ENCODE measurements at regions not wholly inside any gene's neighbourhood (a gene's known extent, or its start where the extent isn't known, plus 50 kb on each side); places are given as distances from the start of the nearest gene placed in this dataset.

DNA sequence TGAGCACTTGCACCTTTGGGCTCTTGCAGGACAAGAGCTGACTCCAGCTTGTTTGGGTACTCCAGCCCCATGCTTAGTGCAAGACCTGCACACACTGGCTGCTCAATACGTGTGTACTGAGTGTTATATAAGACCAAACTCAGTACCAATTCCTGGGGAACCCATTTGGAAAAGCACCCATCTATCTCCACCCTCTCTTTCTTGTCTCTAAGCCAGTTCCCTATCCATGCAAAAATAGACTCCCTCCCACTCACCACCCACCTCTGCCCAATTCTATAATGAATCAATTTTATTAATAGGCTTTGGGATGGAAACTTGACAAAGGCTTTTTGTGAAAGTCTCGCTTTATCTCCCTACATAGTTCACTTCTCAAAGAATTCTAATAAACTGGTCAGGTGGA, 60.9 kb upstream of the CPLX2 start:
- H3K27ac ChIP-seq (ENCODE audit: control insufficient read depth, insufficient read depth), result no peak overlapping the region
- no peak overlapping the region for H3K4me2 ChIP-seq (ENCODE audit: control insufficient read depth, insufficient read depth)
- H3K9ac ChIP-seq (ENCODE audit: control insufficient read depth, insufficient read depth, low read length), result no peak overlapping the region
- H3K79me2 ChIP-seq (ENCODE audit: control insufficient read depth, insufficient read depth, low read length), result no peaks in the 10 kb centered on the region
- no peaks in the 10 kb centered on the region for H4K20me1 ChIP-seq (ENCODE audit: control insufficient read depth, insufficient read depth)
- ChIA-PET SMC1A (ENCODE audit: uncharacterized antibody, unreplicated experiment) (no interaction called here), CTCF (no interaction called here), POLR2A (no interaction called here), RAD21 (ENCODE audit: unreplicated experiment) (no interaction called here)
- no peak overlapping the region for H2AFZ ChIP-seq (ENCODE audit: control insufficient read depth, low read depth, low read length)
- no peaks in the 10 kb centered on the region for H3K4me1 ChIP-seq (ENCODE audit: control insufficient read depth, insufficient read depth, low read length)
- H3K27me3 ChIP-seq (replicated peaks in 1 of 2; ENCODE audit: control insufficient read depth in 2 of 2, insufficient read depth in 2 of 2, low read length in 1 of 2), result no peaks in the 10 kb centered on the region; a peak in 1 of 4 replicates
- FAIRE-seq (no peak), DNase-seq (ENCODE audit: low read depth, low spot score) (no peak), ATAC-seq (no peak)
- H3K36me3 ChIP-seq (ENCODE audit: control insufficient read depth in 2 of 2, insufficient read depth in 2 of 2, low read length in 1 of 2), result no peaks in the 10 kb centered on the region
- WGBS (ENCODE audit: insufficient coverage, insufficient replicate concordance, low lambda C conversion rate, missing lambda C conversion rate), result 0% methylated on average over 2 of the region's 2 CpGs
- H3K4me3 ChIP-seq, result no peak overlapping the region
- H3K9me3 ChIP-seq (replicated peaks; ENCODE audit: control insufficient read depth, insufficient read depth, low read length), result no peaks in the 10 kb centered on the region
- BruUV-seq (replicated peaks), result no TSS peak
- TF ChIP-seq EZH2 (IDR thresholded peaks at IDR 0.05; ENCODE audit: borderline replicate concordance, control insufficient read depth, low read depth, low read length), result no peak
- no peak for TF ChIP-seq NBN (IDR thresholded peaks at IDR 0.05)
- TF ChIP-seq IKZF1 (conservative IDR thresholded peaks at IDR 0.05), result no peak
- TF ChIP-seq SREBF1 (IDR thresholded peaks at IDR 0.05; ENCODE audit: low read length), result no peak
- TF ChIP-seq ZNF592 (IDR thresholded peaks at IDR 0.05), result no peak
- TF ChIP-seq ATF3 (IDR thresholded peaks at IDR 0.05; ENCODE audit: borderline replicate concordance, extremely low read depth, low read depth, low read length), result no peak
- TF ChIP-seq ZBED1 (IDR thresholded peaks at IDR 0.05; ENCODE audit: borderline replicate concordance), result no peak
- intact Hi-C loops (cut with micrococcal nuclease; ENCODE audit: unreplicated experiment), result no loop called here
- in situ Hi-C loops (cut with MboI), result no loop called here
